Endothelial cell of umbilical vein (primary cell): ENCODE measurements at regions not wholly inside any gene's neighbourhood (a gene's known extent, or its start where the extent isn't known, plus 50 kb on each side); places are given as distances from the start of the nearest gene placed in this dataset.

ENCODE experiments used
- BruUV-seq: library from RNA; stranded (reverse); fragments of 400-500 nt; replicated peaks from 2 replicates; lab custom pipeline; 2021; lab: Mats Ljungman, UMichigan
- CTCF ChIA-PET: fragments of 300-600, 350-600 bp; sonication (Branson Sonifier 250); formaldehyde crosslinking; loops from one replicate; lab custom pipeline; 2021; ENCODE audit warnings: antibody characterized with exemption, inconsistent platforms; lab: Charles Lee
- POLR2A ChIA-PET: fragments of 300-600, 350-600 bp; sonication (Branson Sonifier 250); formaldehyde crosslinking; loops from one replicate; lab custom pipeline; 2021; ENCODE audit warnings: antibody characterized with exemption, inconsistent platforms; lab: Charles Lee
- DNase-seq: peaks from one replicate; pipeline ENCODE4 v3.0.0-alpha.2; 2011; ENCODE audit warnings: low read depth, low spot score
- FAIRE-seq: peaks from 2 replicates; lab custom pipeline; 2011; peaks lifted over from hg19 to GRCh38; lab: Jason Lieb, UNC
- H2AFZ ChIP-seq: 2 replicates; pipeline ENCODE4 v1.6.0; 2012; ENCODE audit warnings: low read depth, low read length, control low read depth, inconsistent platforms
- H3K27ac ChIP-seq: 2 replicates; pipeline ENCODE4 v1.5.1; 2011; ENCODE audit warnings: low read depth, mild to moderate bottlenecking, control low read depth, low read length, moderate library complexity; ENCODE audit not compliant: insufficient read depth
- H3K27me3 ChIP-seq, 2 experiments: 2 replicates each; pipeline versions ENCODE4 v1.6.0 to v1.6.1; 2011; ENCODE audit warnings: low read length in 2 of 2, mixed read lengths in 1 of 2; ENCODE audit not compliant: control insufficient read depth in 2 of 2, insufficient read depth in 2 of 2
- H3K36me3 ChIP-seq, 2 experiments: 2 replicates in 1 of 2; 3 replicates in 1 of 2; pipeline ENCODE4 v1.5.1; 2011; ENCODE audit warnings: low read length in 2 of 2, mild to moderate bottlenecking in 1 of 2, moderate library complexity in 1 of 2; ENCODE audit not compliant: control insufficient read depth in 2 of 2, insufficient read depth in 2 of 2; ENCODE audit errors: extremely low read depth in 1 of 2
- H3K4me1 ChIP-seq: 3 replicates; pipeline ENCODE4 v1.5.1; 2011; ENCODE audit warnings: mild to moderate bottlenecking, low read length; ENCODE audit not compliant: control insufficient read depth, insufficient read depth; ENCODE audit errors: extremely low read depth
- H3K4me2 ChIP-seq: 2 replicates; pipeline ENCODE4 v1.6.1; 2011; ENCODE audit warnings: low read length, control low read depth, mixed read lengths; ENCODE audit not compliant: insufficient read depth
- H3K4me3 ChIP-seq, 3 experiments: fragments of 200-600 bp in 1 of 3; sonication (generic), shearing (Covaris generic) in 1 of 3; replicated peaks in 1 of 3; 2 replicates each; pipeline ENCODE4 v1.5.1; 2011 to 2016; ENCODE audit warnings: control low read depth in 3 of 3, low read length in 3 of 3, mild to moderate bottlenecking in 2 of 3, inconsistent platforms in 1 of 3, low read depth in 1 of 3, moderate library complexity in 1 of 3; ENCODE audit not compliant: insufficient read depth in 1 of 3
- H3K79me2 ChIP-seq: 2 replicates; pipeline ENCODE4 v1.6.0; 2012; ENCODE audit warnings: low read length, inconsistent platforms; ENCODE audit not compliant: control insufficient read depth, insufficient read depth
- H3K9ac ChIP-seq: replicated peaks from 2 replicates; pipeline ENCODE3; 2011; ENCODE audit warnings: low read length, control low read depth; ENCODE audit not compliant: insufficient read depth; ENCODE audit errors: extremely low read depth
- H3K9me1 ChIP-seq: replicated peaks from 3 replicates; pipeline ENCODE4 v1.6.0; 2011; ENCODE audit warnings: mild to moderate bottlenecking, low read length; ENCODE audit not compliant: control insufficient read depth, insufficient read depth; ENCODE audit errors: extremely low read depth
- H3K9me3 ChIP-seq: replicated peaks from 2 replicates; pipeline ENCODE4 v1.5.1; 2012; ENCODE audit warnings: low read length, inconsistent platforms; ENCODE audit not compliant: control insufficient read depth, insufficient read depth
- H4K20me1 ChIP-seq: replicated peaks from 2 replicates; pipeline ENCODE3; 2011; ENCODE audit warnings: mild to moderate bottlenecking, low read length; ENCODE audit not compliant: control insufficient read depth, insufficient read depth; ENCODE audit errors: extremely low read depth
- CTCF ChIP-seq, 2 donors: IDR thresholded peaks; 1 replicate in 1 of 2; 2 replicates in 1 of 2; pipeline ENCODE4 v1.5.1; 2011; ENCODE audit warnings: low read length in 2 of 2, mild to moderate bottlenecking in 2 of 2, moderate library complexity in 2 of 2, control low read depth in 1 of 2, inconsistent platforms in 1 of 2, low read depth in 1 of 2; ENCODE audit not compliant: insufficient read depth in 1 of 2; ENCODE audit errors: extremely low read depth in 1 of 2
- EZH2 ChIP-seq: IDR thresholded peaks from 2 replicates; pipeline ENCODE4 v1.6.1; 2012; ENCODE audit warnings: borderline replicate concordance, low read depth, mild to moderate bottlenecking, moderate library complexity, low read length, inconsistent platforms; ENCODE audit not compliant: severe bottlenecking
- FOS ChIP-seq: IDR thresholded peaks from 2 replicates; pipeline ENCODE4 v1.6.1; 2011; ENCODE audit warnings: mild to moderate bottlenecking, low read length, moderate library complexity, borderline replicate concordance; ENCODE audit not compliant: insufficient read depth
- GATA2 ChIP-seq: IDR thresholded peaks from 2 replicates; pipeline ENCODE4 v1.7.0; 2011; ENCODE audit warnings: low read depth, mild to moderate bottlenecking, moderate library complexity, mixed read lengths, low read length; ENCODE audit not compliant: insufficient read length, insufficient read depth
- JUN ChIP-seq: IDR thresholded peaks from 2 replicates; pipeline ENCODE4 v1.6.1; 2011; ENCODE audit warnings: borderline replicate concordance, low read depth; ENCODE audit not compliant: insufficient read length, insufficient read depth
- MYC ChIP-seq: IDR thresholded peaks from one replicate; pipeline ENCODE4 v1.6.1; 2011; ENCODE audit warnings: mild to moderate bottlenecking, low read depth, low read length
- POLR2A ChIP-seq: IDR thresholded peaks from 2 replicates; pipeline ENCODE4 v1.6.1; 2012; ENCODE audit warnings: low read depth, mild to moderate bottlenecking, control low read depth, low read length
- POLR2AphosphoS5 ChIP-seq: IDR thresholded peaks from 2 replicates; pipeline ENCODE4 v1.6.1; 2012; ENCODE audit warnings: low read depth, mild to moderate bottlenecking, control low read depth, low read length, moderate library complexity; ENCODE audit not compliant: insufficient read depth
- dilution Hi-C: fragments of 300-500 bp; cut with MboI; formaldehyde crosslinking; loops from one replicate; pipeline ENCODE4 v1.15.0; 2019; ENCODE audit warnings: low sequenced_read_pairs; ENCODE audit not compliant: extremely low pct_ligation_motif_present
- intact Hi-C: fragments of 100-400 bp; cut with micrococcal nuclease; formaldehyde crosslinking; loops from one replicate; pipeline ENCODE4 v1.10.0; 2022
- TF ChIP-seq, protein P1 (sequence below): IDR thresholded peaks from 2 replicates; pipeline ENCODE4 v1.6.1; 2011; ENCODE audit not compliant: insufficient read depth, insufficient read length

GRCh38 chr11:114890038-114890437 lies 211.7 kb downstream of the NXPE2 start:
- H4K20me1 ChIP-seq = no peaks in the 10 kb centered on the region
- no peak for DNase-seq
- ChIA-PET POLR2A (no interaction called here), CTCF (no interaction called here)
- TF ChIP-seq FOS (no peak), JUN (no peak), GATA2 (no peak), CTCF (IDR thresholded peaks at IDR 0.05; ENCODE audit: extremely low read depth in 1 of 2, insufficient read depth in 1 of 2, low read depth in 1 of 2, low read length in 2 of 2) (no peak), POLR2AphosphoS5 (no peak), POLR2A (no peak), MYC (no peak), EZH2 (no peak)
- TF ChIP-seq, protein P1, sequence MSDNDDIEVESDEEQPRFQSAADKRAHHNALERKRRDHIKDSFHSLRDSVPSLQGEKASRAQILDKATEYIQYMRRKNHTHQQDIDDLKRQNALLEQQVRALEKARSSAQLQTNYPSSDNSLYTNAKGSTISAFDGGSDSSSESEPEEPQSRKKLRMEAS = no peak
- BruUV-seq = no TSS peak
- intact Hi-C loops = no loop called here
- H3K27me3 ChIP-seq = no peaks in the 10 kb centered on the region
- no peaks in the 10 kb centered on the region for H3K79me2 ChIP-seq
- no peaks in the 10 kb centered on the region for H3K4me1 ChIP-seq
- dilution Hi-C loops = no loop called here
- peaks cover 1% of the 10 kb centered on the region for H3K9me3 ChIP-seq
- no peaks in the 10 kb centered on the region for H3K36me3 ChIP-seq
- H3K27ac ChIP-seq = no peak overlapping the region
- H3K9ac ChIP-seq = no peak overlapping the region
- H2AFZ ChIP-seq = no peak overlapping the region
- H3K4me2 ChIP-seq = no peak overlapping the region
- no peak overlapping the region for H3K4me3 ChIP-seq
- no peak for FAIRE-seq
- no peaks in the 10 kb centered on the region for H3K9me1 ChIP-seq
